ENCODE measurements at regions not wholly inside any gene's neighbourhood (a gene's known extent, or its start where the extent isn't known, plus 50 kb on each side); places are given as distances from the start of the nearest gene placed in this dataset.

GRCh38 chr22:49432211-49432896 lies 395.3 kb downstream of the BRD1 start:
- H3K4me1 ChIP-seq (ENCODE audit: control insufficient read depth in 2 of 2, insufficient read depth in 1 of 2, low read depth in 1 of 2, low read length in 2 of 2): no peaks in the 10 kb centered on the region
- no peaks in the 10 kb centered on the region for H3K79me1 ChIP-seq (ENCODE audit: low read depth, low read length)
- no peak overlapping the region for H4K8ac ChIP-seq (ENCODE audit: low read depth, low read length)
- no peak overlapping the region for H2BK12ac ChIP-seq (ENCODE audit: low read length)
- no peak overlapping the region for H4K91ac ChIP-seq (ENCODE audit: low read depth, low read length, poor library complexity)
- H3K14ac ChIP-seq (ENCODE audit: low read length): no peak overlapping the region
- H2AFZ ChIP-seq (ENCODE audit: low read length): no peak overlapping the region
- peaks cover 0 to 5% of the 10 kb centered on the region in 2 donors for H3K9me3 ChIP-seq (replicated peaks in 1 of 2; ENCODE audit: control insufficient read depth in 2 of 2, insufficient read depth in 1 of 2, low read depth in 1 of 2, low read length in 2 of 2)
- H3K4ac ChIP-seq (ENCODE audit: low read length): no peak overlapping the region
- H3K9ac ChIP-seq (ENCODE audit: low read depth, low read length, poor library complexity): no peak overlapping the region
- WGBS, 2 donors (ENCODE audit: extremely low coverage in 2 of 2, insufficient read length in 2 of 2, insufficient replicate concordance in 1 of 2): no CpG with 5 or more reads among the region's 19 CpGs
- no peak overlapping the region for H3K27ac ChIP-seq (replicated peaks; ENCODE audit: low read length)
- peaks cover 0 to 5% (median 0%) of the 10 kb centered on the region in 3 experiments for H3K27me3 ChIP-seq (ENCODE audit: control insufficient read depth in 3 of 3, insufficient read depth in 3 of 3, low read depth in 1 of 3, low read length in 3 of 3)
- H2BK5ac ChIP-seq (ENCODE audit: low read length): no peak overlapping the region
- no peak overlapping the region for H2AK5ac ChIP-seq (ENCODE audit: low read depth, low read length)
- no peak for DNase-seq (ENCODE audit: low spot score)
- no peaks in the 10 kb centered on the region for H3K36me3 ChIP-seq (replicated peaks in 1 of 2; ENCODE audit: control insufficient read depth in 2 of 2, insufficient read depth in 2 of 2, low read length in 2 of 2)
- H2BK15ac ChIP-seq (ENCODE audit: low read length): no peak overlapping the region
- H2BK120ac ChIP-seq (ENCODE audit: low read depth, low read length): no peak overlapping the region
- no peak overlapping the region for H3K4me2 ChIP-seq (ENCODE audit: insufficient read depth, low read length, poor library complexity, severe bottlenecking)
- H3K4me3 ChIP-seq (ENCODE audit: low read length in 2 of 2): no peak overlapping the region
- no peak overlapping the region for H3K23ac ChIP-seq (ENCODE audit: low read depth, low read length, poor library complexity)
- H3K18ac ChIP-seq (ENCODE audit: low read length): peak overlapping the region; percentile 76

- Histone ChIP-seq H3K9ac (ENCODE audit: low read depth, low read length, poor library complexity) (no peak overlapping the region), H4K8ac (ENCODE audit: low read depth, low read length) (no peak overlapping the region), H3K79me1 (ENCODE audit: low read depth, low read length) (no peaks in the 10 kb centered on the region), H3K27me3 (ENCODE audit: control insufficient read depth in 3 of 3, insufficient read depth in 3 of 3, low read depth in 1 of 3, low read length in 3 of 3) (peaks cover 0 to 5% (median 2%) of the 10 kb centered on the region in 3 experiments), H3K4me2 (ENCODE audit: insufficient read depth, low read length, poor library complexity, severe bottlenecking) (no peak overlapping the region), H3K27ac (replicated peaks; ENCODE audit: low read length) (no peak overlapping the region), H3K4ac (ENCODE audit: low read length) (no peak overlapping the region), H2AK5ac (ENCODE audit: low read depth, low read length) (no peak overlapping the region), H3K23ac (ENCODE audit: low read depth, low read length, poor library complexity) (no peak overlapping the region), H2BK5ac (ENCODE audit: low read length) (no peak overlapping the region), H3K18ac (ENCODE audit: low read length) (no peak overlapping the region), H3K4me3 (ENCODE audit: low read length in 2 of 2) (no peak overlapping the region), H3K36me3 (replicated peaks in 1 of 2; ENCODE audit: control insufficient read depth in 2 of 2, insufficient read depth in 2 of 2, low read length in 2 of 2) (no peaks in the 10 kb centered on the region), H2BK12ac (ENCODE audit: low read length) (no peak overlapping the region), H2BK120ac (ENCODE audit: low read depth, low read length) (no peak overlapping the region), H4K91ac (ENCODE audit: low read depth, low read length, poor library complexity) (no peak overlapping the region), H3K9me3 (replicated peaks in 1 of 2; ENCODE audit: control insufficient read depth in 2 of 2, insufficient read depth in 1 of 2, low read depth in 1 of 2, low read length in 2 of 2) (peaks cover 0 to 5% of the 10 kb centered on the region in 2 donors), H2AFZ (ENCODE audit: low read length) (no peak overlapping the region), H3K14ac (ENCODE audit: low read length) (no peak overlapping the region), H2BK15ac (ENCODE audit: low read length) (no peak overlapping the region), H3K4me1 (ENCODE audit: control insufficient read depth in 2 of 2, insufficient read depth in 1 of 2, low read depth in 1 of 2, low read length in 2 of 2) (no peaks in the 10 kb centered on the region)
- WGBS, 2 donors (ENCODE audit: extremely low coverage in 2 of 2, insufficient read length in 2 of 2, insufficient replicate concordance in 1 of 2): no CpG with 5 or more reads among the region's 2 CpGs
- DNase-seq (ENCODE audit: low spot score): no peak
Observed at GRCh38 chr22:49431551-49431950, 396.1 kb downstream of the BRD1 start.

- H2AFZ ChIP-seq (ENCODE audit: low read length): no peak overlapping the region
- no peaks in the 10 kb centered on the region for H3K4me1 ChIP-seq (ENCODE audit: control insufficient read depth in 2 of 2, insufficient read depth in 1 of 2, low read depth in 1 of 2, low read length in 2 of 2)
- no peak overlapping the region for H3K14ac ChIP-seq (ENCODE audit: low read length)
- H3K4me3 ChIP-seq (ENCODE audit: low read length in 2 of 2): no peak overlapping the region
- H3K27ac ChIP-seq (replicated peaks; ENCODE audit: low read length): no peak overlapping the region
- H2BK12ac ChIP-seq (ENCODE audit: low read length): no peak overlapping the region
- H3K18ac ChIP-seq (ENCODE audit: low read length): peak overlapping the region; percentile 85
- H3K9me3 ChIP-seq (replicated peaks in 1 of 2; ENCODE audit: control insufficient read depth in 2 of 2, insufficient read depth in 1 of 2, low read depth in 1 of 2, low read length in 2 of 2): peaks cover 0 to 2% of the 10 kb centered on the region in 2 donors
- H3K9ac ChIP-seq (ENCODE audit: low read depth, low read length, poor library complexity): no peak overlapping the region
- H3K4me2 ChIP-seq (ENCODE audit: insufficient read depth, low read length, poor library complexity, severe bottlenecking): no peak overlapping the region
- peak overlapping the region; percentile 5 for H3K23ac ChIP-seq (ENCODE audit: low read depth, low read length, poor library complexity)
- no peaks in the 10 kb centered on the region for H3K79me1 ChIP-seq (ENCODE audit: low read depth, low read length)
- no peak overlapping the region for H4K8ac ChIP-seq (ENCODE audit: low read depth, low read length)
- no peak overlapping the region for H3K4ac ChIP-seq (ENCODE audit: low read length)
- H3K27me3 ChIP-seq (ENCODE audit: control insufficient read depth in 3 of 3, insufficient read depth in 3 of 3, low read depth in 1 of 3, low read length in 3 of 3): peaks cover 0 to 5% (median 2%) of the 10 kb centered on the region in 3 experiments
- H2BK15ac ChIP-seq (ENCODE audit: low read length): no peak overlapping the region
- no peak overlapping the region for H4K91ac ChIP-seq (ENCODE audit: low read depth, low read length, poor library complexity)
- DNase-seq (ENCODE audit: low spot score): no peak
- H2BK5ac ChIP-seq (ENCODE audit: low read length): no peak overlapping the region
- no peaks in the 10 kb centered on the region for H3K36me3 ChIP-seq (replicated peaks in 1 of 2; ENCODE audit: control insufficient read depth in 2 of 2, insufficient read depth in 2 of 2, low read length in 2 of 2)
- WGBS, 2 donors (ENCODE audit: extremely low coverage in 2 of 2, insufficient read length in 2 of 2, insufficient replicate concordance in 1 of 2): no CpG with 5 or more reads among the region's 7 CpGs
- no peak overlapping the region for H2AK5ac ChIP-seq (ENCODE audit: low read depth, low read length)
- H2BK120ac ChIP-seq (ENCODE audit: low read depth, low read length): no peak overlapping the region
Observed at GRCh38 chr22:49429066-49429465, 398.6 kb downstream of the BRD1 start.

GRCh38 chr22:49427941-49428340 lies 399.7 kb downstream of the BRD1 start:
- Histone ChIP-seq H3K4me3 (ENCODE audit: low read length in 2 of 2) (no peak overlapping the region), H3K27me3 (ENCODE audit: control insufficient read depth in 3 of 3, insufficient read depth in 3 of 3, low read depth in 1 of 3, low read length in 3 of 3) (peaks cover 0 to 5% (median 2%) of the 10 kb centered on the region in 3 experiments), H4K8ac (ENCODE audit: low read depth, low read length) (no peak overlapping the region), H3K18ac (ENCODE audit: low read length) (no peak overlapping the region), H4K91ac (ENCODE audit: low read depth, low read length, poor library complexity) (peak overlapping the region; percentile 79), H3K4me1 (ENCODE audit: control insufficient read depth in 2 of 2, insufficient read depth in 1 of 2, low read depth in 1 of 2, low read length in 2 of 2) (no peaks in the 10 kb centered on the region), H2BK12ac (ENCODE audit: low read length) (no peak overlapping the region), H2AK5ac (ENCODE audit: low read depth, low read length) (no peak overlapping the region), H3K4ac (ENCODE audit: low read length) (no peak overlapping the region), H2BK15ac (ENCODE audit: low read length) (no peak overlapping the region), H3K4me2 (ENCODE audit: insufficient read depth, low read length, poor library complexity, severe bottlenecking) (no peak overlapping the region), H3K79me1 (ENCODE audit: low read depth, low read length) (no peaks in the 10 kb centered on the region), H3K9me3 (replicated peaks in 1 of 2; ENCODE audit: control insufficient read depth in 2 of 2, insufficient read depth in 1 of 2, low read depth in 1 of 2, low read length in 2 of 2) (no peaks in the 10 kb centered on the region), H3K27ac (replicated peaks; ENCODE audit: low read length) (no peak overlapping the region), H3K36me3 (replicated peaks in 1 of 2; ENCODE audit: control insufficient read depth in 2 of 2, insufficient read depth in 2 of 2, low read length in 2 of 2) (no peaks in the 10 kb centered on the region), H3K9ac (ENCODE audit: low read depth, low read length, poor library complexity) (no peak overlapping the region), H2AFZ (ENCODE audit: low read length) (no peak overlapping the region), H3K23ac (ENCODE audit: low read depth, low read length, poor library complexity) (no peak overlapping the region), H2BK120ac (ENCODE audit: low read depth, low read length) (no peak overlapping the region), H3K14ac (ENCODE audit: low read length) (no peak overlapping the region), H2BK5ac (ENCODE audit: low read length) (no peak overlapping the region)
- no CpG with 5 or more reads among the region's 8 CpGs for WGBS, 2 donors (ENCODE audit: extremely low coverage in 2 of 2, insufficient read length in 2 of 2, insufficient replicate concordance in 1 of 2)
- DNase-seq (ENCODE audit: low spot score): no peak
